Coronary artery (tissue), 2 donors: ENCODE measurements at regions not wholly inside any gene's neighbourhood (a gene's known extent, or its start where the extent isn't known, plus 50 kb on each side); places are given as distances from the start of the nearest gene placed in this dataset.

ENCODE experiments used
- DNase-seq: peaks from one replicate; pipeline ENCODE4 v3.0.0-alpha.2; 2017; ENCODE audit warnings: low spot score
- H3K27ac ChIP-seq, 2 donors: fragments of 200-600 bp; sonication (generic); one replicate each; pipeline ENCODE4 v1.5.1; 2016 to 2019
- H3K4me3 ChIP-seq: fragments of 200-600 bp; sonication (generic); 2 replicates; pipeline ENCODE4 v1.5.1; 2016; ENCODE audit warnings: mild to moderate bottlenecking, moderate library complexity
- TF ChIP-seq, protein P1 (sequence below): fragments of 200-600 bp; sonication (generic); IDR thresholded peaks from one replicate; pipeline ENCODE4 v1.5.1; 2019; ENCODE audit warnings: antibody characterized with exemption

DNA sequence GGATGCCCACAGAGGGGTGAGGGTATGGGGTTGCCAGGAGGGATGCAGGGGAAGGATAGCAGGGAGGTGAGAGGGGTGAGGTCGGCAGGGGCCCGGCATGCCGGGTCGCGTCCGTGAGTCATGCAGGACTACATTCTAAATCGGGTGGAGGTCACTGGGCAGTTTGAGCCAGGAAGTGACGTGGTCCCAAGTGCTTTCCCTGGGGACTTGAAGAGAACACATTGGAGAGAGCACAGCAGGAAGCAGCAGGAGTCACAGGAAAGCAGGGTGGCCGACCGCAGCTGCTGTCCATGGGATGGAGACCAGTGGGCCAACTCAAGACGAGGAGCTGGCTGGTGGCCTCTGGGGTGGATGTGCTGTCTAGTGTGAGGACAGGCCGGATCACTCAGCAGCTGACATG, 92.0 kb upstream of the WASF3 start:
- Histone ChIP-seq H3K4me3 (no peak overlapping the region), H3K27ac (no peak overlapping the region)
- no peak for DNase-seq
- TF ChIP-seq, protein P1, sequence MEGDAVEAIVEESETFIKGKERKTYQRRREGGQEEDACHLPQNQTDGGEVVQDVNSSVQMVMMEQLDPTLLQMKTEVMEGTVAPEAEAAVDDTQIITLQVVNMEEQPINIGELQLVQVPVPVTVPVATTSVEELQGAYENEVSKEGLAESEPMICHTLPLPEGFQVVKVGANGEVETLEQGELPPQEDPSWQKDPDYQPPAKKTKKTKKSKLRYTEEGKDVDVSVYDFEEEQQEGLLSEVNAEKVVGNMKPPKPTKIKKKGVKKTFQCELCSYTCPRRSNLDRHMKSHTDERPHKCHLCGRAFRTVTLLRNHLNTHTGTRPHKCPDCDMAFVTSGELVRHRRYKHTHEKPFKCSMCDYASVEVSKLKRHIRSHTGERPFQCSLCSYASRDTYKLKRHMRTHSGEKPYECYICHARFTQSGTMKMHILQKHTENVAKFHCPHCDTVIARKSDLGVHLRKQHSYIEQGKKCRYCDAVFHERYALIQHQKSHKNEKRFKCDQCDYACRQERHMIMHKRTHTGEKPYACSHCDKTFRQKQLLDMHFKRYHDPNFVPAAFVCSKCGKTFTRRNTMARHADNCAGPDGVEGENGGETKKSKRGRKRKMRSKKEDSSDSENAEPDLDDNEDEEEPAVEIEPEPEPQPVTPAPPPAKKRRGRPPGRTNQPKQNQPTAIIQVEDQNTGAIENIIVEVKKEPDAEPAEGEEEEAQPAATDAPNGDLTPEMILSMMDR, result no peak

DNA sequence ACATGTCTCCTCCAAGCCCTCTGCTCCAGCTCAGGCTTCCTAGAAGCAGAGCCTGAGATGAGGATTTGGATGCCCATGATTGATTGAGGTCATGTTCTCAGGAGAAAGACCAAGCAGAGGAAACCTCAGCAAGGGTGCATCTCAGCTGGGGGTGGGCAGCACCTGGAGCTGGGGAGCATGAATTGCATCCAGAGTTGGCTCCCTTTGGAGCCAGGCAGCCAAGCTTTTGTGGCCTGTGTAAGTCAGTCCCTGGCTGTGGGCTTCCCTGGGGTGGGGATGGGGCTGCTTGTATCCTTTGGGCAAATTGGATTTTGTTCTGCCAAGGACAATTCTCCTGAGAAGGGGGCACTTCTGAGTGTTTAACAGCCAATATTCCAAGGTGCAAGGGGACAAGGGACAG, 91.5 kb upstream of the WASF3 start:
- no peak for DNase-seq
- Histone ChIP-seq H3K27ac (no peak overlapping the region), H3K4me3 (no peak overlapping the region)
- TF ChIP-seq, protein P1, result no peak

DNA sequence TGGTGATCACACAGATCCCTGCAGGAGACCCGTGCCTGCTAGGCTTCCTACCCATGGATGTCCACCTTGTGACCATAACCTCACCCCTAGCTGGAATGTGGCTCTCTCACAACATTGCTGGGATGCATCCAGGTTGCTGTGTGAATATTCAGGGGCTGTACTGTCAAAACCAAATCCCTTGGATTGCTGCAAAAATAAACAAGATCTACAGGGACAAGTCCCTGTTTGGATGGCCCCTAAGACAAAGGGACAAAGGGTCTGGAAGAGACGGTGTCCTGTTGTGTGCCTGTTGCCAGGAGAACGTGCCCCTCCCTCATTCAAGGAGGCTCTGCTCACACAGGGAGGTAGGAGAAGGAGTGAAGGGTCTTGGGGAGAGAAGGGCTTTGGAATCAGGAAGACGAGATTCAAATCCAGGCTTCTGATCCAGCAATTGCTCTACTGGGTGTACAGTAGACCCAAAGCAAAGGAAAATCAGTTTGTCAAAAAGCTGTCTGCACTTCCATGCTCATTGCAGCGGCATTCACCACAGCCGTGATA, 89.2 kb upstream of the WASF3 start:
- H3K4me3 ChIP-seq, result no peak overlapping the region
- TF ChIP-seq, protein P1, result no peak
- no peak overlapping the region for H3K27ac ChIP-seq
- DNase-seq, result no peak

DNA sequence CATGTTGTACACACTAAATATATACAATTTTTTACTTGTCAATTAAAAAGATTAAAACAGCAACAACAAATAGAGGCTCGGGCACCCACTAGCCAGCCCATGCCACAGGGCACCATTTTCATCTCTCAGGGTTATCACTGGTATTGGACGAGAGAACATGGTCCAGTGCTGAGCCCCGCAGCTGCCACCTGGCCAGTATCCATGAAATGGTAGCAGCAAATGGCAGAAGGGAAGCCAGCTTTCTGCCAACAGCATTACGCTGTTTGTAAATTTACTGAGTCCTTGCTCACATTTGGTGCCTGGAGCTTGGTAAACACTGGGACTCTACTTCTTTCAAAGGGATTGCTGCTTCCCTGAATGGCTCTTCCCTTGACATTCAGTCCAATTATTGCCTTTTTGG, 87.9 kb upstream of the WASF3 start:
- TF ChIP-seq, protein P1, result no peak
- no peak overlapping the region for H3K27ac ChIP-seq
- H3K4me3 ChIP-seq, result no peak overlapping the region
- DNase-seq, result no peak

DNA sequence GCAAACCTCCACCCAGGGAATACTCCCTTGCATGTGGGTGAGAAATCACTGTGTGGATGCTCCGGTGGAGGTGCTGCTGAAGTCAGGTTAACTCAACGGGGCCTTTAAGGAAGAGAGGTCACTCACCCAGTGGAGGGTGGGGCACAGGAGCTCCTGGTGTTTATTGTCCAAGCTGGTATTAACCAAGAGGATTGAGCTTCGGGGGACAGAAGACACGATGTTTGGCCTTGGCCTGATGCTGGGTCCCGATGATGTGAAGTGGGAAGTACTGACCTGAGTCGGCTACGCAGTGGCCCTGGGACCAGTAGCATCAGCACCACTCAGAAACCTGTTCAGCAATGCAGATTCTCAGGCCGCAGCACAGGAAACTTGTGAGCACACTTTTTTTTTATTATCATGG, 85.7 kb upstream of the WASF3 start:
- no peak overlapping the region for H3K4me3 ChIP-seq
- no peak overlapping the region for H3K27ac ChIP-seq
- DNase-seq, result no peak
- TF ChIP-seq, protein P1, result no peak

DNA sequence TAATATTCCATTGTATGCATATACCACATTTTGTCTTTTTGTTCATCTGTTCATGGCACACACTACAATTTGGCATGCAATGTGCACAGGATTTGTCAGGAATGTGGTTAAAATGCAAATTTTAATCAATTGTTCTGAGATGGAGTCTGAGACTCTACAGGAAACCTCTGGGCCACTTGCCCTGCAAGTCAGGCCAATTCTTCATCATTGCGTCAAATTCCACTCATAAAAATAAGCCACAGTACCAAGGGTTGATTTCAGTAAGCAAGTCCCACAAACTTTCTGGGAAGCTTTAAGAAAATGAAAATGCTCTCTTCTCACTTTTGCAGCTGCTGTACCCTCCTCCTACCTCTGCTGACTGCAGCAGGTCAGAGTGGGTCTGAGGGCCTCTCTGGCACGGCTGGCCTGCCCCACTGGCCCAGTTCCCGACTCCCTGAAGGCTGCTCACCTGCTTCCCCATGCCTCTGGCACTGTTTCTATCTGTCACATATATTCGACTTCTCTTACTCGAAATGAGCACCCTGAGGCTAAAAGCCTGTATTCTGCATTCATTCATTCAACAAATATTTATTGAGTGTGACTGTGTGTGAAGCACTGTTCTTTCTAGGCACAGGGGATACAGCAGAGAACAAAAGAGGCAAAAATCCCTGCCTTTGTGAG, 83.8 kb upstream of the WASF3 start:
- no peak overlapping the region for H3K27ac ChIP-seq
- DNase-seq, result no peak
- H3K4me3 ChIP-seq, result no peak overlapping the region
- TF ChIP-seq, protein P1, result no peak

DNA sequence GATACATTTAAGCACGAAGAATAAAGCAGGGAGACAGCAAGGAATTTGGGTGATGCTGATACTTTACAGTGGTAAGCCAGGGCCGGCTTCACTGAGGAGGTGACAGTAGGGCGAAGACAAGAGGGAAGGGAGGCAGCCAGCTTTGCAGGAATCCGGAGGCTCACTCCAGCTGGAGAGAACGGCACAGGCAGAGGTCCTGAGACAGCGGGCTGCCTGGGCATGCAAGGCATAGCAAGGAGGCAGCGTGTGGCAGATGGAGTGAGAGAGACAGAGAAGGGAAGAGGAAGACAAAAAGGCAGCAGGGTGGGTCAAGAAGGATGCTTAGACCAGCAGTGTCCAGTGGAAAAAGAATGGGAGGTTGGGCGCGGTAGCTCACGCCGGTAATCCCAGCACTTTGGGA, 83.2 kb upstream of the WASF3 start:
- DNase-seq, result no peak
- TF ChIP-seq, protein P1, result no peak
- H3K27ac ChIP-seq, result no peak overlapping the region

More for the DNA sequence above, 83.2 kb upstream of the WASF3 start:
- no peak overlapping the region for H3K4me3 ChIP-seq
